H9 (cell line): ENCODE measurements at regions not wholly inside any gene's neighbourhood (a gene's known extent, or its start where the extent isn't known, plus 50 kb on each side); places are given as distances from the start of the nearest gene placed in this dataset.

ENCODE experiments used
- DNase-seq: peaks from one replicate; pipeline ENCODE4 v3.0.0-alpha.2; 2017
- H2AFZ ChIP-seq: one replicate; pipeline ENCODE4 v1.6.1; 2013; ENCODE audit warnings: mild to moderate bottlenecking, low read length, control low read depth, moderate library complexity
- H2AK5ac ChIP-seq: 2 replicates; pipeline ENCODE4 v1.6.1; 2013; ENCODE audit warnings: low read length, control low read depth, mixed read lengths; ENCODE audit not compliant: insufficient read length
- H2BK120ac ChIP-seq: one replicate; pipeline ENCODE4 v1.6.1; 2013; ENCODE audit warnings: low read depth, mild to moderate bottlenecking, low read length, control low read depth, inconsistent platforms; ENCODE audit not compliant: poor library complexity, severe bottlenecking
- H2BK12ac ChIP-seq: 2 replicates; pipeline ENCODE4 v1.6.1; 2013; ENCODE audit warnings: low read length, control low read depth, mixed read lengths, low read depth; ENCODE audit not compliant: insufficient read length
- H2BK15ac ChIP-seq: 2 replicates; pipeline ENCODE4 v1.6.1; 2013; ENCODE audit warnings: low read depth, low read length, control low read depth
- H2BK20ac ChIP-seq: one replicate; pipeline ENCODE4 v1.6.1; 2013; ENCODE audit warnings: low read depth, mild to moderate bottlenecking, low read length, control low read depth, inconsistent platforms; ENCODE audit not compliant: poor library complexity, severe bottlenecking
- H2BK5ac ChIP-seq: 2 replicates; pipeline ENCODE4 v1.6.1; 2013; ENCODE audit warnings: low read length, control low read depth, mixed read lengths; ENCODE audit not compliant: insufficient read length
- H3K14ac ChIP-seq: 2 replicates; pipeline ENCODE4 v1.6.1; 2013; ENCODE audit warnings: low read length, control low read depth; ENCODE audit not compliant: insufficient read depth
- H3K18ac ChIP-seq: 2 replicates; pipeline ENCODE4 v1.6.1; 2013; ENCODE audit warnings: low read depth, mild to moderate bottlenecking, mixed read lengths, low read length, control low read depth; ENCODE audit not compliant: insufficient read length
- H3K23ac ChIP-seq: 2 replicates; pipeline ENCODE4 v1.6.1; 2013; ENCODE audit warnings: low read length, control low read depth, mixed read lengths, low read depth; ENCODE audit not compliant: insufficient read length
- H3K23me2 ChIP-seq: 2 replicates; pipeline ENCODE4 v1.6.1; 2013; ENCODE audit warnings: low read depth, mild to moderate bottlenecking, mixed read lengths, low read length, control low read depth; ENCODE audit not compliant: insufficient read length, poor library complexity, severe bottlenecking
- H3K27ac ChIP-seq: 2 replicates; pipeline ENCODE4 v1.5.1; 2013; ENCODE audit warnings: low read length, control low read depth, mixed read lengths, low read depth; ENCODE audit not compliant: insufficient read length
- H3K27me3 ChIP-seq: 2 replicates; pipeline ENCODE4 v1.6.1; 2013; ENCODE audit warnings: low read length, control low read depth, inconsistent platforms; ENCODE audit not compliant: insufficient read depth
- H3K4ac ChIP-seq: 2 replicates; pipeline ENCODE4 v1.6.1; 2013; ENCODE audit warnings: low read depth, mild to moderate bottlenecking, control low read depth, inconsistent platforms, low read length, moderate library complexity
- H3K4me1 ChIP-seq: 2 replicates; pipeline ENCODE4 v1.6.1; 2013; ENCODE audit warnings: low read length, control low read depth, inconsistent platforms; ENCODE audit not compliant: insufficient read depth
- H3K4me2 ChIP-seq: 2 replicates; pipeline ENCODE4 v1.6.1; 2013; ENCODE audit warnings: low read length, control low read depth, mixed read lengths; ENCODE audit not compliant: insufficient read length, insufficient read depth
- H3K56ac ChIP-seq: 2 replicates; pipeline ENCODE4 v1.6.1; 2013; ENCODE audit warnings: low read depth, mild to moderate bottlenecking, mixed read lengths, low read length, control low read depth; ENCODE audit not compliant: insufficient read length
- H3K79me1 ChIP-seq: 2 replicates; pipeline ENCODE4 v1.6.1; 2013; ENCODE audit warnings: low read depth, mild to moderate bottlenecking, moderate library complexity, low read length, control low read depth, inconsistent platforms; ENCODE audit not compliant: insufficient read depth, poor library complexity, severe bottlenecking
- H3K79me2 ChIP-seq: 2 replicates; pipeline ENCODE4 v1.6.1; 2013; ENCODE audit warnings: low read length, control low read depth, inconsistent platforms; ENCODE audit not compliant: insufficient read depth
- H3K9ac ChIP-seq: 2 replicates; pipeline ENCODE4 v1.6.1; 2013; ENCODE audit warnings: low read length, control low read depth, mixed read lengths; ENCODE audit not compliant: insufficient read length; ENCODE audit errors: extremely low read depth
- H3K9me3 ChIP-seq: one replicate; pipeline ENCODE4 v1.6.1; 2013; ENCODE audit warnings: low read depth, low read length, inconsistent platforms; ENCODE audit not compliant: control insufficient read depth
- H3T11ph ChIP-seq: one replicate; pipeline ENCODE4 v1.6.1; 2013; ENCODE audit warnings: mild to moderate bottlenecking, low read length, control low read depth, inconsistent platforms
- H4K20me1 ChIP-seq: one replicate; pipeline ENCODE4 v1.6.1; 2013; ENCODE audit not compliant: control insufficient read depth, insufficient read length, insufficient read depth
- H4K5ac ChIP-seq: 2 replicates; pipeline ENCODE4 v1.6.1; 2013; ENCODE audit warnings: low read depth, mild to moderate bottlenecking, mixed read lengths, low read length, control low read depth; ENCODE audit not compliant: insufficient read length
- H4K8ac ChIP-seq: replicated peaks from 2 replicates; pipeline ENCODE4 v1.6.1; 2013; ENCODE audit warnings: low read length, control low read depth, mixed read lengths, low read depth; ENCODE audit not compliant: insufficient read length
- H4K91ac ChIP-seq: 2 replicates; pipeline ENCODE4 v1.6.1; 2013; ENCODE audit warnings: low read depth, mild to moderate bottlenecking, moderate library complexity, mixed read lengths, low read length, control low read depth; ENCODE audit not compliant: insufficient read length
- H3K27ac Mint-ChIP-seq, 3 experiments: 2 replicates in 2 of 3; 3 replicates in 1 of 3; pipeline ENCODE4 v1.8.0; 2020 to 2021; ENCODE audit warnings: mixed read lengths in 3 of 3, mild to moderate bottlenecking in 1 of 3, moderate library complexity in 1 of 3
- H3K27me3 Mint-ChIP-seq: 2 replicates; pipeline ENCODE4 v1.8.0; 2021; ENCODE audit warnings: low read depth, mild to moderate bottlenecking, moderate library complexity, mixed read lengths
- H3K36me3 Mint-ChIP-seq, 3 experiments: 2 replicates in 2 of 3; 3 replicates in 1 of 3; pipeline ENCODE4 v1.8.0; 2020 to 2021; ENCODE audit warnings: low read depth in 3 of 3, mixed read lengths in 3 of 3; ENCODE audit not compliant: insufficient read depth in 1 of 3
- H3K4me1 Mint-ChIP-seq, 2 experiments: 2 replicates each; pipeline ENCODE4 v1.8.0; 2020; ENCODE audit warnings: mixed read lengths in 2 of 2
- H3K4me3 Mint-ChIP-seq, 2 experiments: 2 replicates in 1 of 2; 3 replicates in 1 of 2; pipeline ENCODE4 v1.8.0; 2020 to 2021; ENCODE audit warnings: mild to moderate bottlenecking in 2 of 2, mixed read lengths in 2 of 2, moderate library complexity in 1 of 2
- H3K9me3 Mint-ChIP-seq, 2 experiments: 2 replicates in 1 of 2; 3 replicates in 1 of 2; pipeline ENCODE4 v1.8.0; 2020; ENCODE audit warnings: mild to moderate bottlenecking in 2 of 2, mixed read lengths in 2 of 2, moderate library complexity in 1 of 2
- CTCF ChIP-seq: fragments of 200-600 bp; sonication (generic); conservative IDR thresholded peaks from 3 replicates; pipeline ENCODE4 v1.8.0; 2021; ENCODE audit warnings: antibody characterized with exemption, mild to moderate bottlenecking
- WGBS: extraction: QIAGEN DNeasy Blood & Tissue Kit; methylation state at CpG from one replicate; pipeline ENCODE4 v1.1.7; 2013; ENCODE audit warnings: missing lambda C conversion rate, low lambda C conversion rate, mixed read lengths; ENCODE audit not compliant: insufficient read length; ENCODE audit errors: extremely low coverage; 5-methylcytosine and 5-hydroxymethylcytosine counted together

GRCh38 chr2:41119489-41119888 is 667.6 kb upstream of the SLC8A1 start:
- H3K79me2 ChIP-seq, result no peaks in the 10 kb centered on the region
- no peak overlapping the region for H2BK20ac ChIP-seq
- H2BK12ac ChIP-seq, result no peak overlapping the region
- H3K27ac ChIP-seq, result no peak overlapping the region
- Mint-ChIP-seq H3K4me1 (no peaks in the 10 kb centered on the region), H3K36me3 (peaks cover 0 to 2% (median 0%) of the 10 kb centered on the region in 3 experiments; a peak in 1 of 7 replicates), H3K27ac (no peak overlapping the region), H3K27me3 (no peaks in the 10 kb centered on the region), H3K4me3 (no peak overlapping the region), H3K9me3 (peaks cover 0 to 3% of the 10 kb centered on the region in 2 experiments; a peak in 1 of 5 replicates)
- no peak overlapping the region for H3K23ac ChIP-seq
- no peaks in the 10 kb centered on the region for H3K9me3 ChIP-seq
- no peaks in the 10 kb centered on the region for H4K20me1 ChIP-seq
- H2BK120ac ChIP-seq, result no peak overlapping the region
- DNase-seq, result no peak
- no peak overlapping the region for H3K4me2 ChIP-seq
- no peak overlapping the region for H3K9ac ChIP-seq
- H2AFZ ChIP-seq, result no peak overlapping the region
- no peak overlapping the region for H3K14ac ChIP-seq
- H3T11ph ChIP-seq, result no peak overlapping the region
- H3K56ac ChIP-seq, result no peak overlapping the region
- no peak overlapping the region for H2BK5ac ChIP-seq
- H2AK5ac ChIP-seq, result no peak overlapping the region
- no peaks in the 10 kb centered on the region for H3K4me1 ChIP-seq
- no peak overlapping the region for H4K5ac ChIP-seq
- H4K8ac ChIP-seq, result no peak overlapping the region
- WGBS, result no CpG with 5 or more reads among the region's 4 CpGs
- H3K23me2 ChIP-seq, result no peaks in the 10 kb centered on the region
- H3K18ac ChIP-seq, result no peak overlapping the region
- H4K91ac ChIP-seq, result no peak overlapping the region
- H3K27me3 ChIP-seq, result no peaks in the 10 kb centered on the region
- no peak overlapping the region for H3K4ac ChIP-seq
- no peak overlapping the region for H2BK15ac ChIP-seq
- TF ChIP-seq CTCF, result no peak
- no peaks in the 10 kb centered on the region for H3K79me1 ChIP-seq
